MV-4-11 (cell line): ENCODE measurements at regions not wholly inside any gene's neighbourhood (a gene's known extent, or its start where the extent isn't known, plus 50 kb on each side); places are given as distances from the start of the nearest gene placed in this dataset.
"Not testable (repeated sequence)": the region's sequence is repeated elsewhere in the genome, so short reads cannot be mapped to it uniquely, and the experiment has no call there.

Experiments used
- DNase-seq: peaks from one replicate; lab custom pipeline; 2025; lab: John Stamatoyannopoulos, UW

- no peak for DNase-seq
These were observed 146.1 kb downstream of the TTLL2 start for GRCh38 chr6:167470836-167471547.

GRCh38 chr6:167471548-167471930 is 146.7 kb downstream of the TTLL2 start:
- no peak for DNase-seq

- DNase-seq = no peak
These were observed 147.3 kb downstream of the TTLL2 start for GRCh38 chr6:167472148-167472547.

DNA sequence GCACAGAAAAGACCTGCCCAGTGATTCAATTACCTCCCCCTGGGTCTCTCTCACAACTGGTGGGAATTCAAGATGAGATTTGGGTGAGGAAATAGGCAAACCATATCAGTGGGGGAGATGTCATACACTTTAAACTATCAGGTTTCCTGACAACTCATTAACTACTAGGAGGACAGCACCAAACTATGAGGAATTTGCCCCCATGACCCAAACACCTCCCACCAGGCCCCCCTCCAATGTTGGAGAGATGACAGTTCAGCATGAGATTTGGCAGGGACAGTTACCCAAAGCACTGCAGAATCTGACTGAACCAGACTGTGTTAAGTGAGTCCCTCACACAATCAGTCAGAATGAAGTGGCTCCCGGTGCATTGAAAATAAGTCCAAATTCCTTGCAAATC is 148.0 kb downstream of the TTLL2 start:
- no peak for DNase-seq

DNA sequence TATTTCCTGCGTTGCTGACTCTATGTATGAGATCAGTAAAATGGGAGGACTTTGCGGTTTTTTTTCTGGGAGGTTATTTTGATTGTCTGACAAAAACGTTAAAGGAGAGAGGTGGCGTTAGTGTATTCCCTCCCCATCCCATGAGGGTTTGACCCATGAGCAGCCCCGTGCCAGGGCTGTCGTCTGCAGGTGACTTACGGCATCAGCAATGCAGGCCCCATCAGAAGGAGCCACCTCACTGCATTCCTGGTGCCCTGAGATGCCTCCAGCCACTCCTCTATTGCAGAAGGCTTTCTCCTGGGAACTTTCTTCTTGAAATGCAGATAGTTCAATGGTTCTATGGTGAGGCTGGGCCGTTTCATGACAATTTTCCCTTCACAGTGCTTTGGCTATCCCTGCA is 149.3 kb downstream of the TTLL2 start:
- no peak for DNase-seq

- no peak for DNase-seq
These were observed 149.8 kb downstream of the TTLL2 start for GRCh38 chr6:167474725-167475124.

- no peak for DNase-seq
These were observed 151.1 kb downstream of the TTLL2 start for GRCh38 chr6:167475947-167476346.

- no peak for DNase-seq
These were observed 152.1 kb downstream of the TTLL2 start for GRCh38 chr6:167476844-167477595.

GRCh38 chr6:167477688-167478087 is 152.8 kb downstream of the TTLL2 start:
- no peak for DNase-seq

DNA sequence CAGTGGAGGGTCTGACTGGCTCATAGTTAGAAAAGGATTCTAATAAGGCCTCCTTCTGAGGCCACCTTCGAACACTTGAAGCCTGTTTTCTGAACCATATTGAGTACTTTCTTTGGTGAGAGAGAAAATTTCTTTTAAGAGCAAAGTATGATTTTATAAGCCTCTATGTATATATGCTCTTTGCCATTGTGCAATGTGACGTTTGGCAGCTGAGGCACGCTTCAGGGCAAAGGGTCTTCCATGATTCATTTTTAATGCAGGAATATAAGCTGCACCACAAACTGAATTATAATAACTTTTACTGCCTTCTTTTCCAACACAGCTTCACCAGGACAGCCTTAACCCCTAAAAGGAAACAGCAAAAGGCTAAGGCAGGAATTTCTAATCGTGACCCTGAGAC is 154.4 kb downstream of the TTLL2 start:
- no peak for DNase-seq

GRCh38 chr6:167479901-167480648 is 155.2 kb downstream of the TTLL2 start:
- peak; percentile 83 for DNase-seq

DNA sequence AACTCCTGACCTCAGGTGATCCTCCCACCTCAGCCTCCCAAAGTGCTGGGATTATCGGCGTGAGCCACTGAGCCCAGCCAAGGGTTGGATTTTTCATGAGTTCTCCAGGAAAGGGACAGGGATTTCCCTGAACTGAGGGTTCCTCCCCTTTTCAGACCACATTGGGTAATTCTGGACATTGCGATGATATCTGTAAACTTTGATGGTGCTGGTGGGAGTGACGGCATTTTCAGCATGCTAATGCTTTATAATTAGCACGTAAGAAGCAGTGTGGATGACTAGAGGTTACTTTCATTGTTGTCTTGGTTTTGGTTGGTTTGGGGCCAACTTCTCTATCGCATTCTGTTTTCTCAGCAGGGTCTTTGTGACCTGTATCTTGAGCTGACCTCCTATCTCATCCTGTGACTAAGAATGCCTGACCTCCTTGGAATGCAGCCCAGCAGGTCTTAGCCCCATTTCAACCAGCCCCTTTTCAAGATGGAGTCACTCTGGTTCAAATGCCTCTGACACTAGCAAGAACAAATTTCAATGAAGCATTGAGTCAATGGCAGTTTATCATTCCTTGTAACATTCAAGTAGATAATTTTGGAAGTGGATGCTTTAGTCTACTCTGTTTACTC is 156.5 kb downstream of the TTLL2 start:
- no peak for DNase-seq

- not testable (repeated sequence) for DNase-seq
These were observed 157.9 kb downstream of the TTLL2 start for GRCh38 chr6:167482801-167483200.

- DNase-seq = no peak
These were observed 160.5 kb downstream of the TTLL2 start for GRCh38 chr6:167485186-167485978.

- DNase-seq = peak; percentile 20
These were observed 163.1 kb downstream of the TTLL2 start for GRCh38 chr6:167487749-167488664.

- no peak for DNase-seq
These were observed 166.7 kb downstream of the TTLL2 start for GRCh38 chr6:167491438-167492099.

DNA sequence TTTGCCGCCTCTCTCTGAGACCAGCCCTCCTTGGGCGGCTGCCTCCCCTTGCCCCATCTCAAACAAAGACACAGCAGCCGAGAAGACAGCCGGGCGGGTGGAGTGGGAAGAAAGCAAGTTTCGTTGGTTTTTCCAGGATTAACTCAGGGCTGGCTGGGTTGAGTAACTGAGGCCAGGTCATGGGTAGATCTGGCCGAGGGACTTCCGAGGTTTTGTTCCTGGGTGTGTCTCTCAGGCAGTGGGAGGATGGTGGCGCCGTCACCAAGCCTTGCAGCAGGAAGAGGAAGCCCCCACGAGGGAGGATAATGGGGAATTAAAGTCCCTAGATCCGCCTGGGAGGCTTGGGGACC is 167.2 kb downstream of the TTLL2 start:
- peak; percentile 90 for DNase-seq

GRCh38 chr6:167493310-167493709 is 168.4 kb downstream of the TTLL2 start:
- no peak for DNase-seq

DNA sequence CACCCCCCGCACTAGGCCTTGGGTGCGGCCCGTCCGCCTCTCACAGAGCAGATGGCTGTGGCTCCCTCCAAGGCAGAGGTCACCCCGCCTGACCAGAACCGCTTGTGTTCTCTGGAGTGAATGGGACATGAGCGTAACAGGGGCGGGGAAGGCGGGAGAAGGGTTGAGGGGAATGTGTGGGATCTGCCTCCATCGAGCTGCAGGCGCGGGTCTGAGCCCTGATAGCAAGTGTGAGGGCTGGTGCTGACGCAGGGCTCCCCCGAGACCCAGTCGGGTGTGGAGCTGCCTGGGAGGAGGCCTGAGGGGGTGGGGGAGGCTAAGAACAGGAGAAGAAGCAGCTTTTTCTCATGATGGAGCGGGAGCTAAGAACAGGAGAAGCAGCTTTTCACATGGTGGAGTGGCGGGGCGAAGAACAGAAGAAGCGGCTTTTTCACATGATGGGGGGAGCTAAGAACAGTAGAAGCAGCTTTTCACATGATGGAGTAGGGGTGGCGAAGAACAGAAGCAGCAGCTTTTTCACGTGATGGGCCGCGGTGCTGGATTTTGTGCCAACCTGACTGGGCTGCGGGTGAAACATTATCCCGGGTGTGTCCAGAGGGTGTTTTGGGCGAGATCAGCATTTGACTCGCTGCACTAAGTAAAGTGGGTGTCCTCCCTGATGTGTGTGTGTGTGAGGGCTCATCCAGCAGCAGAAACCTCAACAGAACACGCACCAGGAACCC is 169.3 kb downstream of the TTLL2 start:
- no peak for DNase-seq
